ENCODE measurements at regions not wholly inside any gene's neighbourhood (a gene's known extent, or its start where the extent isn't known, plus 50 kb on each side); places are given as distances from the start of the nearest gene placed in this dataset.
"Not testable (repeated sequence)": the region's sequence is repeated elsewhere in the genome, so short reads cannot be mapped to it uniquely, and the experiment has no call there.

GRCh38 chr11:69588270-69588669 is 52.7 kb upstream of the CCND1 start:
- Histone ChIP-seq H3K79me2 (no peaks in the 10 kb centered on the region), H4K20me1 (ENCODE audit: insufficient read depth, poor library complexity, severe bottlenecking) (no peaks in the 10 kb centered on the region), H3K4me1 (ENCODE audit: insufficient read depth) (no peaks in the 10 kb centered on the region), H3K27me3 (no peaks in the 10 kb centered on the region), H3K27ac (no peak overlapping the region), H3K4me2 (no peak overlapping the region), H3K4me3 (no peak overlapping the region), H3K9me3 (ENCODE audit: low read depth) (no peaks in the 10 kb centered on the region), H2AFZ (no peak overlapping the region), H3K36me3 (replicated peaks; ENCODE audit: insufficient read depth, low read depth) (no peaks in the 10 kb centered on the region), H3K9me2 (replicated peaks; ENCODE audit: insufficient read depth) (no peaks in the 10 kb centered on the region)
- no peak for DNase-seq (ENCODE audit: low spot score)
- WGBS (ENCODE audit: low lambda C conversion rate, missing lambda C conversion rate), result 85% methylated on average over 5 of the region's 5 CpGs
- TF ChIP-seq, protein P1, sequence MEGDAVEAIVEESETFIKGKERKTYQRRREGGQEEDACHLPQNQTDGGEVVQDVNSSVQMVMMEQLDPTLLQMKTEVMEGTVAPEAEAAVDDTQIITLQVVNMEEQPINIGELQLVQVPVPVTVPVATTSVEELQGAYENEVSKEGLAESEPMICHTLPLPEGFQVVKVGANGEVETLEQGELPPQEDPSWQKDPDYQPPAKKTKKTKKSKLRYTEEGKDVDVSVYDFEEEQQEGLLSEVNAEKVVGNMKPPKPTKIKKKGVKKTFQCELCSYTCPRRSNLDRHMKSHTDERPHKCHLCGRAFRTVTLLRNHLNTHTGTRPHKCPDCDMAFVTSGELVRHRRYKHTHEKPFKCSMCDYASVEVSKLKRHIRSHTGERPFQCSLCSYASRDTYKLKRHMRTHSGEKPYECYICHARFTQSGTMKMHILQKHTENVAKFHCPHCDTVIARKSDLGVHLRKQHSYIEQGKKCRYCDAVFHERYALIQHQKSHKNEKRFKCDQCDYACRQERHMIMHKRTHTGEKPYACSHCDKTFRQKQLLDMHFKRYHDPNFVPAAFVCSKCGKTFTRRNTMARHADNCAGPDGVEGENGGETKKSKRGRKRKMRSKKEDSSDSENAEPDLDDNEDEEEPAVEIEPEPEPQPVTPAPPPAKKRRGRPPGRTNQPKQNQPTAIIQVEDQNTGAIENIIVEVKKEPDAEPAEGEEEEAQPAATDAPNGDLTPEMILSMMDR (IDR thresholded peaks at IDR 0.05; ENCODE audit: poor library complexity), result no peak
- TF ChIP-seq EZH2 (IDR thresholded peaks at IDR 0.05; ENCODE audit: borderline replicate concordance) (no peak), EZH2phosphoT487 (IDR thresholded peaks at IDR 0.05; ENCODE audit: low read depth, severe bottlenecking, unreplicated experiment) (no peak)

GRCh38 chr11:69590088-69590487 is 50.9 kb upstream of the CCND1 start:
- not testable (repeated sequence) for H3K4me3 ChIP-seq; H3K27ac ChIP-seq; H3K27me3 ChIP-seq; H3K79me2 ChIP-seq; H3K4me1 ChIP-seq (ENCODE audit: insufficient read depth); DNase-seq (ENCODE audit: low spot score); H3K9me3 ChIP-seq (ENCODE audit: low read depth); H3K9me2 ChIP-seq (replicated peaks; ENCODE audit: insufficient read depth); H4K20me1 ChIP-seq (ENCODE audit: insufficient read depth, poor library complexity, severe bottlenecking); H3K36me3 ChIP-seq (replicated peaks; ENCODE audit: insufficient read depth, low read depth); H3K4me2 ChIP-seq; H2AFZ ChIP-seq
- WGBS (ENCODE audit: low lambda C conversion rate, missing lambda C conversion rate), result 100% methylated on average over 1 of the region's 1 CpG

Measured in hepatocyte (in vitro differentiated cells).